ENCODE measurements at regions not wholly inside any gene's neighbourhood (a gene's known extent, or its start where the extent isn't known, plus 50 kb on each side); places are given as distances from the start of the nearest gene placed in this dataset.

GRCh38 chr9:11148189-11148588 lies 535.4 kb upstream of the PTPRD start:
- TF ChIP-seq POLR2A (IDR thresholded peaks at IDR 0.05; ENCODE audit: low read length) (no peak), GATA1 (IDR thresholded peaks at IDR 0.05; ENCODE audit: low read depth, low read length) (no peak)
